GDM1 (cell line): ENCODE measurements at regions not wholly inside any gene's neighbourhood (a gene's known extent, or its start where the extent isn't known, plus 50 kb on each side); places are given as distances from the start of the nearest gene placed in this dataset.

Experiments
- DNase-seq: peaks from one replicate; lab custom pipeline; 2025; lab: John Stamatoyannopoulos, UW

DNA sequence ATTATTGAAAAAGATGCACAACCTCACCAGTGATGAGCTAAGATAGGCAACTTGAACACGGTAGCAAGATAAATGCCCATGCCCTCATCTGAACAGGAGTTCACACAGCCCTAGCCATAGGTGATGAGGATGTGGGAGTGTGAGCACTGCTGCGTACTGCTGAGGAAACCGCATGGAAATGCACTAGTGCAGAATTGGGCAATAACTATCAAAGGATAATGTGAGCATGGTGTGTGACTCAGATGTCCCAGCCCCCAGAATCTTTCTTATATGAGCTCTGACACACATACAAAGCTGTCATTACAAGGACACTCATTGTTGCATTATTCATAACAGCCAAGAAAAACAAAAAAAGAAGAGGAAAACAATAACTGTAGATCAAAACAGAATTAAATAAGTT, 521.2 kb downstream of the IRX1 start:
- no peak for DNase-seq

GRCh38 chr5:4124221-4124970, 528.8 kb downstream of the IRX1 start:
- no peak for DNase-seq

DNA sequence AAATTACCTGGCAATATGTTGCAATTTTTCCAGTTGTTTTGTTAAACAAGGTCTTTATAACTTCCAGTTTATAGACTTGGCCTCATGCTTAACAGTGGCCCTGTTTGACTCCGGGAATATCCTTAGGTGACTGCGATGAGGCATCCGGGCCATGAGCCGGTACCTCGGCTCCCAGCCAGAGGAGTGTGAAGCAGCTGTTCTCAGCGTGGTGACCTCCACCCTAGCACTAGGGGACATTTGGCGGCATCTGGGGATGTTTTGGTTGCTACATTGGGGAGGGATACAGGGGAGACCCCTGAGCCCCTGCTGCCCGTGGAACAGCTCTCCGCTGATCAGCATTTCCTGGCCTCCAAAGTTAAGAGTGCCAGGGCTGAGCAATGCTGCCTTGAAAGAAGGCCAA, 533.4 kb downstream of the IRX1 start:
- DNase-seq = no peak

GRCh38 chr5:4129523-4129922, 533.9 kb downstream of the IRX1 start:
- no peak for DNase-seq

DNA sequence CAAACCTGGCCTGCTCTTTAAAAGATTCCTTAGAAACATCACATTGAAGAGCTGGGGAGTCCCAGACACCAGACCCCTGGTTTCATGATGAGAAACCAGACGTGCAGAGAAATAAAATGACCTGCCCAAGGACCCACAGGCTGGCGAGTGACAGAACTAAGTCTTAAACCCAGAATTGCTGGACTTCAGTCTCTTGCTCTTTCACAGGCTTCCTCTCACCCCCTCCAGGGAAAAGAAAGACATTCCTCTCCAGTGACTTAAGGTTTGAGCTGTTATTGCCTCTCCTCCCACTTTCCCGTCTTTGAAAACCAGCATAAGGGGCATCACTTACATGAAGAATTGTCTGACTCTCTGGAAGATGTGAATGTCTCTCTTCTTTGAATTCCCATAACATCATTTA, 535.2 kb downstream of the IRX1 start:
- DNase-seq = no peak

DNA sequence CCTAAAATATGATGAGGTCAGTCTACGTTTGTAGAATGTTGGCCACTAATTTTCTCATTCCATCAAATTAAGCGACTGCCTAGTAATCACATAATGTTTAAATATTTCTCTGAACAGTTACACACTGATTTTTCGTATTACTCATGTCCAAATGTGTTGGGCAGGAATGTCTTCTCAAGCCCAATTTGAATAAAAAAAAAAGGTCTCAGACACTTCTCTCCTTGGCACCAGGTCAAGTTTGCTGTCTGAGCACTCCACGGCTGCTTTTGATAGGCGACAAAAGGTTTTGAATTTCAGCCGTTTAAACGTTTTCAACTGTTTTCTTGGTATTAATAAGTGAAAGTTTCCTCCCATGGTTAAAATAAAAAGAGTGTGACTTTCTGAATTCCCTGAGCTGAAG, 542.1 kb downstream of the IRX1 start:
- DNase-seq = no peak

- no peak for DNase-seq
Measured at GRCh38 chr5:4142842-4143241, 547.2 kb downstream of the IRX1 start.

GRCh38 chr5:4144411-4145007, 548.9 kb downstream of the IRX1 start:
- DNase-seq = no peak

GRCh38 chr5:4145511-4145910, 549.9 kb downstream of the IRX1 start:
- DNase-seq = no peak

DNA sequence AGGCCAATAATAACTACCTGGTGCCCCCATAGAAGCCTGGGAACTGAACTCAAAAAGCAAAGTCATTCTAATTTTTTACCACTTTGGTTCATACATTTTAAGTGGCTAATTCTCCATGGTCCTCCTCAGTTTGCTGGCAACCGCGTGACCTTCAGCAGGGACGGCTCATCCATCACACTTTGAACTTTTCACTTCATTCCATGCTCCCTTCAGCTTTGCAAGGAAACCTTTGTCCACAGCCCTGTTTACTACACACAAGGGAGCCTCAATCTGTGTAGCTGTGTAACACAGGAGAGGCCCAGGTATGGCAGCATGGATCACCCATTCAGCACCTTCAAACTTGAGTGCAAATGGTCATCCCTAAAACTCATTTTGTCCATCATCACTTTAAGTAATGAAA, 552.4 kb downstream of the IRX1 start:
- no peak for DNase-seq

- no peak for DNase-seq
Measured at GRCh38 chr5:4150067-4150466, 554.4 kb downstream of the IRX1 start.

DNA sequence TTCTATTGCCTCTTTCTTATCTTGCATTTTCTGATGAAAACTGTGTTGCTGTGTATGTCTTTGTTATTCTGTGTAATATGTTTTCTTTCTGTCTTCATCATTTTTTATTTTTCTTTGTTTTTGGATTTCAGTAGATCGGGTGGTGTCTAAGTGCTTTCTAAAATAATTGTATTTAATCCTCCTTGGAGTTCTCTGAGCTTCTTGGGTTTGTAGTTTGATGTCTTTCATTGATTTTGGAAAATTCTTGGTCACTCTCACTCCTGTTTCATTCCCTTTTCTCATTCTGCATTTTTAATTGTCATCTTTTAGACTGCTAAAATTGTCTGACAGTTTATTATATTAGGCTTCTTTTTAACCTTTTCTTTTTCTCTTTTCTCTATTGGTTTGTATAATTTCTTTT, 560.5 kb downstream of the IRX1 start:
- no peak for DNase-seq

- DNase-seq = no peak
Measured at GRCh38 chr5:4156889-4157288, 561.3 kb downstream of the IRX1 start.

DNA sequence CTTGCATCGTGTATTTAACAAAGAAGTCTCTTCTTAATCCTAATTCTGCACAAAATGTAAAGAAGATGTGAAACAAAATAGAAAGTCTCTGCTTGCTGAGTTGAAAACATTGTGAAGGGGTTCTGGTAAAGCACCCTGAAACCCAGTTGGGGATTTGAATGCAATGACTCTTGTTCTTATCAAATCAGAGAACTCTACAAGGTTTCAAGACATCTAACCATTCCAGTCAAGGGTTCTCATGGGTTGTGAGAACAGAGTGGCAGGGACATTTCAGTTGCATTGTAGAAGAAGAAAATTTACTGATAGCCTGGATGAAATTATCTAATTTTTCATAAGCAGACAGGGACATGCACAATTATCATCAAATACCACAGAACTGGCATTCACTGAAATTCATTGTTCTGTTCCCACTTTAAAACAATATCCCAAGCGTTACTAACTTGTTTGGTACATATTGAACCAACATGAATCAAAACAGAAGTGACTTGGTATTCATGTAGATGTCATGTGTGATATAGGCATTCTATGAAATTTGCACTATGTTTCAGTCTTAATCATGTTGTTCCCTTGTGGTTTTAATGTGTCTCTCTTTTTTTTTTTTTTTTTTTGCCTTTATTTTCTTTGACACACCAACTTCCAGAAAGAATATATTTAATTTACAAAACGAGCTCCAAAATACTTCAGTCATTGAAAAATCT, 563.3 kb downstream of the IRX1 start:
- DNase-seq = no peak

GRCh38 chr5:4159681-4160080, 564.0 kb downstream of the IRX1 start:
- DNase-seq = no peak

DNA sequence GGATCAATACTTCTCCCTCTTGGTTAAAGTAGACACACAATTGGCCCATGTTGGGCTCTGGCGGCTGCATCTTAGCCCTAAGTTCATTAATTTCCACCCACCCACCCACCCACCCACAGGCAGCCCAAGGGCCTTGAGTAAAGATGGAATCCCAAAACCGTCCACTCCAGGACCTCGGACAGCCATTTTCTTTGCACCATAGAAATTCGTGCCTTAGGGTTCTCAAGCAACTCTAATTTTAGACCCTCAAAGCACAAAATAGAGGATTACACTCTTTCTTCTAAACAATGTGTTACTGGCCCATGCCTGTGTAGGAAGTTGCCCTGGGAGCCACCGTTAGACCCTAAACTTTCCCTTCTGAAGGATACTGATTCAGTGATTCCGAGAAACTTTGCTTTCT, 568.5 kb downstream of the IRX1 start:
- no peak for DNase-seq

DNA sequence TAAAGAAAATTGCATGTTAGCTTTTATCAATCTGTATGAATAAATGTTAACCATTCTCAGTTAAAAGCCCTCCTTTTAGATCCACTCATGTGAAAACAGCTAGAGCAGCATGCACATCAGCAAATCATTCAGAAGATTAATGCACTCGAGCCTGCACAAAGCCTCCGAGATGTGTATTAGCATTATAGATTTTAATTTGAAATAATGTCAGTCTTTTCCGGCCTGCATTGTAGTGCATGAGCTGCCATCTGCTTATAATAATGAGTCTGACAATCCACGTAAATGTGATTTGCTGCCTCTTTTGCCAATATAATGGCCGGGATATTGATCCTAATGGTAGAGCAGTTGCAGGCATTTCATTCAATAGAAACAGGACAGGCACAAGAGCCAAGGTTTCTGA, 585.1 kb downstream of the IRX1 start:
- no peak for DNase-seq

GRCh38 chr5:4182144-4182543, 586.5 kb downstream of the IRX1 start:
- no peak for DNase-seq

GRCh38 chr5:4185127-4185526, 589.5 kb downstream of the IRX1 start:
- no peak for DNase-seq

GRCh38 chr5:4188704-4189103, 593.1 kb downstream of the IRX1 start:
- DNase-seq = no peak

DNA sequence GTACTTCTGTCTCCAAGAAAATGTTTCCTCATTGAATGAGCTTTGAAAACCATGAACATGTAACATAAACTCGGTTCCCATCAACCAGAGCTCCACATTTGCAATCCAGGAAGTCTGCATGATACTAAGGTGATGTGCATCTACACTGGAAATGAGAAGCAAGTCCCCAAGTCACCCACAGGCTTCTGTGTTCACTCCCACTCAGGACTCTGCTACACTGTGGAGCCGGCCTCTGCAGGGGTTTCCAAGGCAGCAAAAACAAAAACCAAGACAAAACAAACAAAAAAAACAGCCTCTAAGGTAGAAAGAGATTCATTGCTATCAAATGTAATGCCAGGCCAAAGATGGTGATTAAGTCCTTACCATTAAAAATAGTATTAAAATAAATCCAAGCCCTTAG, 593.7 kb downstream of the IRX1 start:
- DNase-seq = no peak

DNA sequence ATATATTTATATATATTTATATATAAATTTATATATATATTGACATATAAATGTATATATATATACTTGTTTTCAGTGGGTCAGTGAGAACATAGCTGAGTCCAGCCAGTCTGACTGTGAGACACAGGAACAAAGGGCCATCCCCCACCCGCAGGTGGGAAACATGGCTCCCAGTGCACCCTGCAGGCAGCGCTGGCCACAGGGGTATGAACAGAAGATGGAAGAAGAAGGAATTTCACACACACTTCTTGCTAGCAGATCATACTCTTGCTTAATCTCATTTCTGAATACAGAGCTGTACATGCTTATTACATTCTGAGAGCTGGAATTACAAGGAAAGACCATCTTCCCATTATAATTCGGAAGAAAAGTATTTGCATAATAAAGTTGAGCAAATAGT, 595.4 kb downstream of the IRX1 start:
- no peak for DNase-seq

GRCh38 chr5:4191703-4192102, 596.1 kb downstream of the IRX1 start:
- DNase-seq = no peak

DNA sequence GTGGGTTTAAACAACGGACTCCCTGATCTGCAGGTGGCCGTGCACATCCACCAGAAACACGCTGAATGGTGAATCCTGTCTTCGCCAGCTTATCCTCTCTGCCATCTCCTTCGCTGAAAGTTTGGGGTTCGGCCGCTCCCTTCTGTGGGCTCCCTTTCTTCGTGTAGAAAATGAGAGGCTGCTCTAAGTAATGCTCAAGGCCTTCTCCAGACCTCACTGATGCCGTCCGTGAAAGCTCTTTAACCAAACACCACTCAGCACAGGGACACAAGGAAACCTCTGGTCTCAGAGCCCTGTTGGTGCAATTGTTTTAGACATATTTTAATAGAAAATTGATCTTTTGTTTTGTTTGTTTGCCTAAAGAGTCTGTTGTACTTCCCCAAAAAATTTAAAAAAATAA, 596.5 kb downstream of the IRX1 start:
- no peak for DNase-seq
